Panc1 (cell line): ENCODE measurements at regions not wholly inside any gene's neighbourhood (a gene's known extent, or its start where the extent isn't known, plus 50 kb on each side); places are given as distances from the start of the nearest gene placed in this dataset.

Source experiments
- ATAC-seq: fragments of 200-7000 bp; cut with Tn5 transposase; 2 replicates; pipeline ENCODE4 v1.9.1; 2020; ENCODE audit warnings: mild to moderate bottlenecking, moderate library complexity
- BruUV-seq: library from RNA; stranded (reverse); fragments of 400-500 nt; replicated peaks from 2 replicates; lab custom pipeline; 2021; lab: Mats Ljungman, UMichigan
- CTCF ChIA-PET: fragments of 300-600 bp; sonication (Branson Sonifier 250); formaldehyde crosslinking; loops from one replicate; lab custom pipeline; 2022; ENCODE audit warnings: antibody characterized with exemption; lab: Charles Lee
- POLR2A ChIA-PET: fragments of 300-600 bp; sonication (Branson Sonifier 250); formaldehyde crosslinking; loops from one replicate; lab custom pipeline; 2022; ENCODE audit warnings: antibody characterized with exemption; lab: Charles Lee
- DNase-seq: peaks from one replicate; pipeline ENCODE4 v3.0.0-alpha.2; 2010; ENCODE audit warnings: low read depth, low spot score
- H3K27ac ChIP-seq: 2 replicates; pipeline ENCODE4 v1.5.1; 2011; ENCODE audit warnings: mild to moderate bottlenecking, low read length, inconsistent platforms
- H3K27me3 ChIP-seq: fragments of 200-500 bp; sonication (Bioruptor generic); 2 replicates; pipeline ENCODE4 v1.6.0; 2014; ENCODE audit warnings: low read length, inconsistent platforms; ENCODE audit not compliant: control insufficient read depth, insufficient read depth
- H3K36me3 ChIP-seq: fragments of 200-500 bp; sonication (Bioruptor generic); 2 replicates; pipeline ENCODE4 v1.5.1; 2014; ENCODE audit warnings: inconsistent platforms, mild to moderate bottlenecking, low read length, moderate library complexity; ENCODE audit not compliant: control insufficient read depth, insufficient read depth
- H3K4me1 ChIP-seq: 2 replicates; pipeline ENCODE4 v1.5.1; 2011; ENCODE audit warnings: inconsistent platforms, mild to moderate bottlenecking, low read length, moderate library complexity; ENCODE audit not compliant: control insufficient read depth, insufficient read depth
- H3K4me3 ChIP-seq, 2 experiments: 2 replicates each; pipeline ENCODE4 v1.5.1; 2011 to 2012; ENCODE audit warnings: low read depth in 2 of 2, low read length in 2 of 2, mild to moderate bottlenecking in 2 of 2, inconsistent platforms in 1 of 2, moderate library complexity in 1 of 2
- H3K9me3 ChIP-seq: fragments of 200-500 bp; sonication (Bioruptor generic); 2 replicates; pipeline ENCODE4 v1.5.1; 2014; ENCODE audit warnings: low read depth, mild to moderate bottlenecking, inconsistent platforms, low read length, moderate library complexity; ENCODE audit not compliant: control insufficient read depth, insufficient read depth
- POLR2AphosphoS5 ChIP-seq: IDR thresholded peaks from 2 replicates; pipeline ENCODE4 v1.6.1; 2012; ENCODE audit warnings: mild to moderate bottlenecking, low read depth, low read length, moderate library complexity
- SIN3A ChIP-seq: IDR thresholded peaks from 2 replicates; pipeline ENCODE4 v1.6.1; 2012; ENCODE audit warnings: low read depth, mild to moderate bottlenecking, low read length, moderate library complexity, borderline replicate concordance; ENCODE audit not compliant: insufficient read depth
- TCF7L2 ChIP-seq: IDR thresholded peaks from 2 replicates; pipeline ENCODE4 v1.6.1; 2011; ENCODE audit warnings: mild to moderate bottlenecking, low read depth, low read length, inconsistent platforms
- in situ Hi-C: cut with HindIII; loops from 2 replicates; pipeline ENCODE4 v1.10.0; 2016; ENCODE audit warnings: low sequenced_read_pairs, low pct_unique_long_range_greater_than_20kb
- intact Hi-C: fragments of 100-400 bp; cut with micrococcal nuclease; formaldehyde crosslinking; loops from one replicate; pipeline ENCODE4 v1.10.0; 2022; ENCODE audit not compliant: unreplicated experiment
- TF ChIP-seq, protein P1 (sequence below), 2 experiments: IDR thresholded peaks; 2 replicates each; pipeline ENCODE4 v1.6.1; 2011 to 2012; ENCODE audit warnings: low read depth in 2 of 2, control low read depth in 1 of 2, low read length in 1 of 2, mild to moderate bottlenecking in 1 of 2, moderate library complexity in 1 of 2; ENCODE audit not compliant: insufficient read depth in 1 of 2
- TF ChIP-seq, protein P2 (sequence below): fragments of 450-650 bp; IDR thresholded peaks from 2 replicates; pipeline ENCODE4 v1.5.1; 2017; ENCODE audit warnings: mild to moderate bottlenecking

DNA sequence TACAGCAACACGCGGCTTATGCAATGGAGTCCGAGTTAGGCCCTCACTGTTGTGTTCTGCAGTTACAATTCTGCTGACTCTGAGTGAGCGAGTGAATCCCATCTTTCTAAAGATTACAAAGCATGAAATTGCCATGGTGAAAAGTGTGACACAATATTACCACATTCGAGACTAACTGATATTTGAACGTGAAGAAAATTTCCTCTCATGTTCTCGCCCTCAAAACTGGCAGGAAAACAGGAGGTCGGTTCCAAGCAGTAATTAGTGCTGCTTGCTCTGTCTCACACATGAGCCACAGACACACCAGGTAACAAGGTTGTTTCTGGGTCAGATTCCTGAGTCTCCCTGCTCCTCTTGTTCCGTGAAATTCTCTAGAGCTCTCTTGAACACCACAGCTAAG lies 93.7 kb upstream of the RIOK3 start:
- intact Hi-C loops: loop anchor here (10.0 kb wide), 1 partner anchor 95 kb away; no protein-coding TSS in a partner anchor
- POLR2A ChIA-PET: no interaction called here

DNA sequence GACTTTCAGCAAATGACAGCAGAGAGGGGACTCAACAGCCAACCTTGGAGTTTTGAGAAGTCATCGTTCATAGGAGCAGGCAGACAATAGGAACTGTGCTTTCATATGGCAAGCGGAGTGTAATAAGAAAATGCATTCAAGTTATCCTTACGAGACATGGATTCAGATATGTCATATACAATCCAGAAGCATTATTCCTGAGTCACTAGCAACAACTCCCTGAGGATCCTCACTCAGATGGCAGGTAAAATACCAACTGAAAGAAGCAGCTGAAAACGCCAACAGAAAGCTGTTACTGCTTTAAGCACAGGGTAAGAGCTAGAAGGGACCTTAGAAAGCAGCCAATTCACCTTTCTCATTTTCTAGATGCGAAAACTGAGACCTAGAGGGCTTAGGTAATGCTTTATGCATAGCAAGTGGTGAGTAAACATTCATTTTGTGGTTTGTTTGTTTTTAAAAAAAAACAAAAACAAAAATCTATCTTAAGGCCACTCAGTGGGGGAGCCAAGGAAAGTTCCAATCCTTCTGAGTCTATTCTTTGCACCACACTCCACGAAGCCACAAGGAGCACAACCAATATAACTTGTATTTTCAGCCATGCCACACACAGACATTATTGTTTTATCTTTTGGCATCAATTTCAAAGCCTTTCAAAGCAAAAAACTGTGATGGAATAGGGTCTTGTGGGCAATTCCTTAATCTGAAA lies 89.1 kb upstream of the RIOK3 start:
- H3K9me3 ChIP-seq: no peaks in the 10 kb centered on the region
- H3K27me3 ChIP-seq: no peaks in the 10 kb centered on the region
- in situ Hi-C loops: no loop called here
- ChIA-PET POLR2A (no interaction called here), CTCF (no interaction called here)
- ATAC-seq: peak; percentile 52
- TF ChIP-seq TCF7L2 (no peak), SIN3A (no peak), POLR2AphosphoS5 (no peak)
- TF ChIP-seq, protein P1, sequence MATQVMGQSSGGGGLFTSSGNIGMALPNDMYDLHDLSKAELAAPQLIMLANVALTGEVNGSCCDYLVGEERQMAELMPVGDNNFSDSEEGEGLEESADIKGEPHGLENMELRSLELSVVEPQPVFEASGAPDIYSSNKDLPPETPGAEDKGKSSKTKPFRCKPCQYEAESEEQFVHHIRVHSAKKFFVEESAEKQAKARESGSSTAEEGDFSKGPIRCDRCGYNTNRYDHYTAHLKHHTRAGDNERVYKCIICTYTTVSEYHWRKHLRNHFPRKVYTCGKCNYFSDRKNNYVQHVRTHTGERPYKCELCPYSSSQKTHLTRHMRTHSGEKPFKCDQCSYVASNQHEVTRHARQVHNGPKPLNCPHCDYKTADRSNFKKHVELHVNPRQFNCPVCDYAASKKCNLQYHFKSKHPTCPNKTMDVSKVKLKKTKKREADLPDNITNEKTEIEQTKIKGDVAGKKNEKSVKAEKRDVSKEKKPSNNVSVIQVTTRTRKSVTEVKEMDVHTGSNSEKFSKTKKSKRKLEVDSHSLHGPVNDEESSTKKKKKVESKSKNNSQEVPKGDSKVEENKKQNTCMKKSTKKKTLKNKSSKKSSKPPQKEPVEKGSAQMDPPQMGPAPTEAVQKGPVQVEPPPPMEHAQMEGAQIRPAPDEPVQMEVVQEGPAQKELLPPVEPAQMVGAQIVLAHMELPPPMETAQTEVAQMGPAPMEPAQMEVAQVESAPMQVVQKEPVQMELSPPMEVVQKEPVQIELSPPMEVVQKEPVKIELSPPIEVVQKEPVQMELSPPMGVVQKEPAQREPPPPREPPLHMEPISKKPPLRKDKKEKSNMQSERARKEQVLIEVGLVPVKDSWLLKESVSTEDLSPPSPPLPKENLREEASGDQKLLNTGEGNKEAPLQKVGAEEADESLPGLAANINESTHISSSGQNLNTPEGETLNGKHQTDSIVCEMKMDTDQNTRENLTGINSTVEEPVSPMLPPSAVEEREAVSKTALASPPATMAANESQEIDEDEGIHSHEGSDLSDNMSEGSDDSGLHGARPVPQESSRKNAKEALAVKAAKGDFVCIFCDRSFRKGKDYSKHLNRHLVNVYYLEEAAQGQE (IDR thresholded peaks at IDR 0.05; ENCODE audit: insufficient read depth in 1 of 2, low read depth in 2 of 2, low read length in 1 of 2): no peak
- TF ChIP-seq, protein P2, sequence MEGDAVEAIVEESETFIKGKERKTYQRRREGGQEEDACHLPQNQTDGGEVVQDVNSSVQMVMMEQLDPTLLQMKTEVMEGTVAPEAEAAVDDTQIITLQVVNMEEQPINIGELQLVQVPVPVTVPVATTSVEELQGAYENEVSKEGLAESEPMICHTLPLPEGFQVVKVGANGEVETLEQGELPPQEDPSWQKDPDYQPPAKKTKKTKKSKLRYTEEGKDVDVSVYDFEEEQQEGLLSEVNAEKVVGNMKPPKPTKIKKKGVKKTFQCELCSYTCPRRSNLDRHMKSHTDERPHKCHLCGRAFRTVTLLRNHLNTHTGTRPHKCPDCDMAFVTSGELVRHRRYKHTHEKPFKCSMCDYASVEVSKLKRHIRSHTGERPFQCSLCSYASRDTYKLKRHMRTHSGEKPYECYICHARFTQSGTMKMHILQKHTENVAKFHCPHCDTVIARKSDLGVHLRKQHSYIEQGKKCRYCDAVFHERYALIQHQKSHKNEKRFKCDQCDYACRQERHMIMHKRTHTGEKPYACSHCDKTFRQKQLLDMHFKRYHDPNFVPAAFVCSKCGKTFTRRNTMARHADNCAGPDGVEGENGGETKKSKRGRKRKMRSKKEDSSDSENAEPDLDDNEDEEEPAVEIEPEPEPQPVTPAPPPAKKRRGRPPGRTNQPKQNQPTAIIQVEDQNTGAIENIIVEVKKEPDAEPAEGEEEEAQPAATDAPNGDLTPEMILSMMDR: no peak
- H3K4me3 ChIP-seq: no peak overlapping the region
- peaks cover 27% of the 10 kb centered on the region for H3K4me1 ChIP-seq
- no TSS peak for BruUV-seq
- peak overlapping the region; percentile 62; the same call in 1 of the 2 replicates for H3K27ac ChIP-seq
- H3K36me3 ChIP-seq: no peaks in the 10 kb centered on the region
- DNase-seq: no peak
- intact Hi-C loops: no loop called here

More for the DNA sequence above, 93.7 kb upstream of the RIOK3 start:
- DNase-seq (no peak), ATAC-seq (no peak)
- in situ Hi-C loops: no loop called here
- Histone ChIP-seq H3K9me3 (no peaks in the 10 kb centered on the region), H3K36me3 (no peaks in the 10 kb centered on the region), H3K4me3 (no peak overlapping the region), H3K4me1 (peaks cover 22% of the 10 kb centered on the region), H3K27ac (peak overlapping the region; percentile 9; the same call in 1 of the 2 replicates), H3K27me3 (no peaks in the 10 kb centered on the region)
- CTCF ChIA-PET: no interaction called here
- TF ChIP-seq, protein P1 (IDR thresholded peaks at IDR 0.05; ENCODE audit: insufficient read depth in 1 of 2, low read depth in 2 of 2, low read length in 1 of 2): no peak
- no peak for TF ChIP-seq TCF7L2
- TF ChIP-seq POLR2AphosphoS5: no peak
- TF ChIP-seq, protein P2: no peak
- no peak for TF ChIP-seq SIN3A
- no TSS peak for BruUV-seq
